Endothelial cell of umbilical vein (primary cell): ENCODE measurements at regions not wholly inside any gene's neighbourhood (a gene's known extent, or its start where the extent isn't known, plus 50 kb on each side); places are given as distances from the start of the nearest gene placed in this dataset.

ENCODE experiments used
- BruUV-seq: library from RNA; stranded (reverse); fragments of 400-500 nt; replicated peaks from 2 replicates; lab custom pipeline; 2021; lab: Mats Ljungman, UMichigan
- CTCF ChIA-PET: fragments of 300-600, 350-600 bp; sonication (Branson Sonifier 250); formaldehyde crosslinking; loops from one replicate; lab custom pipeline; 2021; ENCODE audit warnings: antibody characterized with exemption, inconsistent platforms; lab: Charles Lee
- POLR2A ChIA-PET: fragments of 300-600, 350-600 bp; sonication (Branson Sonifier 250); formaldehyde crosslinking; loops from one replicate; lab custom pipeline; 2021; ENCODE audit warnings: antibody characterized with exemption, inconsistent platforms; lab: Charles Lee
- DNase-seq: peaks from one replicate; pipeline ENCODE4 v3.0.0-alpha.2; 2011; ENCODE audit warnings: low read depth, low spot score
- FAIRE-seq: peaks from 2 replicates; lab custom pipeline; 2011; peaks lifted over from hg19 to GRCh38; lab: Jason Lieb, UNC
- H2AFZ ChIP-seq: 2 replicates; pipeline ENCODE4 v1.6.0; 2012; ENCODE audit warnings: low read depth, low read length, control low read depth, inconsistent platforms
- H3K27ac ChIP-seq: 2 replicates; pipeline ENCODE4 v1.5.1; 2011; ENCODE audit warnings: low read depth, mild to moderate bottlenecking, control low read depth, low read length, moderate library complexity; ENCODE audit not compliant: insufficient read depth
- H3K27me3 ChIP-seq, 2 experiments: 2 replicates each; pipeline versions ENCODE4 v1.6.0 to v1.6.1; 2011; ENCODE audit warnings: low read length in 2 of 2, mixed read lengths in 1 of 2; ENCODE audit not compliant: control insufficient read depth in 2 of 2, insufficient read depth in 2 of 2
- H3K36me3 ChIP-seq, 2 experiments: 2 replicates in 1 of 2; 3 replicates in 1 of 2; pipeline ENCODE4 v1.5.1; 2011; ENCODE audit warnings: low read length in 2 of 2, mild to moderate bottlenecking in 1 of 2, moderate library complexity in 1 of 2; ENCODE audit not compliant: control insufficient read depth in 2 of 2, insufficient read depth in 2 of 2; ENCODE audit errors: extremely low read depth in 1 of 2
- H3K4me1 ChIP-seq: 3 replicates; pipeline ENCODE4 v1.5.1; 2011; ENCODE audit warnings: mild to moderate bottlenecking, low read length; ENCODE audit not compliant: control insufficient read depth, insufficient read depth; ENCODE audit errors: extremely low read depth
- H3K4me2 ChIP-seq: 2 replicates; pipeline ENCODE4 v1.6.1; 2011; ENCODE audit warnings: low read length, control low read depth, mixed read lengths; ENCODE audit not compliant: insufficient read depth
- H3K4me3 ChIP-seq, 3 experiments: fragments of 200-600 bp in 1 of 3; sonication (generic), shearing (Covaris generic) in 1 of 3; replicated peaks in 1 of 3; 2 replicates each; pipeline ENCODE4 v1.5.1; 2011 to 2016; ENCODE audit warnings: control low read depth in 3 of 3, low read length in 3 of 3, mild to moderate bottlenecking in 2 of 3, inconsistent platforms in 1 of 3, low read depth in 1 of 3, moderate library complexity in 1 of 3; ENCODE audit not compliant: insufficient read depth in 1 of 3
- H3K79me2 ChIP-seq: 2 replicates; pipeline ENCODE4 v1.6.0; 2012; ENCODE audit warnings: low read length, inconsistent platforms; ENCODE audit not compliant: control insufficient read depth, insufficient read depth
- H3K9ac ChIP-seq: replicated peaks from 2 replicates; pipeline ENCODE3; 2011; ENCODE audit warnings: low read length, control low read depth; ENCODE audit not compliant: insufficient read depth; ENCODE audit errors: extremely low read depth
- H3K9me1 ChIP-seq: replicated peaks from 3 replicates; pipeline ENCODE4 v1.6.0; 2011; ENCODE audit warnings: mild to moderate bottlenecking, low read length; ENCODE audit not compliant: control insufficient read depth, insufficient read depth; ENCODE audit errors: extremely low read depth
- H3K9me3 ChIP-seq: replicated peaks from 2 replicates; pipeline ENCODE4 v1.5.1; 2012; ENCODE audit warnings: low read length, inconsistent platforms; ENCODE audit not compliant: control insufficient read depth, insufficient read depth
- H4K20me1 ChIP-seq: replicated peaks from 2 replicates; pipeline ENCODE3; 2011; ENCODE audit warnings: mild to moderate bottlenecking, low read length; ENCODE audit not compliant: control insufficient read depth, insufficient read depth; ENCODE audit errors: extremely low read depth
- CTCF ChIP-seq, 2 donors: IDR thresholded peaks; 1 replicate in 1 of 2; 2 replicates in 1 of 2; pipeline ENCODE4 v1.5.1; 2011; ENCODE audit warnings: low read length in 2 of 2, mild to moderate bottlenecking in 2 of 2, moderate library complexity in 2 of 2, control low read depth in 1 of 2, inconsistent platforms in 1 of 2, low read depth in 1 of 2; ENCODE audit not compliant: insufficient read depth in 1 of 2; ENCODE audit errors: extremely low read depth in 1 of 2
- EZH2 ChIP-seq: IDR thresholded peaks from 2 replicates; pipeline ENCODE4 v1.6.1; 2012; ENCODE audit warnings: borderline replicate concordance, low read depth, mild to moderate bottlenecking, moderate library complexity, low read length, inconsistent platforms; ENCODE audit not compliant: severe bottlenecking
- FOS ChIP-seq: IDR thresholded peaks from 2 replicates; pipeline ENCODE4 v1.6.1; 2011; ENCODE audit warnings: mild to moderate bottlenecking, low read length, moderate library complexity, borderline replicate concordance; ENCODE audit not compliant: insufficient read depth
- GATA2 ChIP-seq: IDR thresholded peaks from 2 replicates; pipeline ENCODE4 v1.7.0; 2011; ENCODE audit warnings: low read depth, mild to moderate bottlenecking, moderate library complexity, mixed read lengths, low read length; ENCODE audit not compliant: insufficient read length, insufficient read depth
- JUN ChIP-seq: IDR thresholded peaks from 2 replicates; pipeline ENCODE4 v1.6.1; 2011; ENCODE audit warnings: borderline replicate concordance, low read depth; ENCODE audit not compliant: insufficient read length, insufficient read depth
- MAX ChIP-seq: IDR thresholded peaks from 2 replicates; pipeline ENCODE4 v1.6.1; 2011; ENCODE audit not compliant: insufficient read depth, insufficient read length
- POLR2A ChIP-seq: IDR thresholded peaks from 2 replicates; pipeline ENCODE4 v1.6.1; 2012; ENCODE audit warnings: low read depth, mild to moderate bottlenecking, control low read depth, low read length
- POLR2AphosphoS5 ChIP-seq: IDR thresholded peaks from 2 replicates; pipeline ENCODE4 v1.6.1; 2012; ENCODE audit warnings: low read depth, mild to moderate bottlenecking, control low read depth, low read length, moderate library complexity; ENCODE audit not compliant: insufficient read depth
- dilution Hi-C: fragments of 300-500 bp; cut with MboI; formaldehyde crosslinking; loops from one replicate; pipeline ENCODE4 v1.15.0; 2019; ENCODE audit warnings: low sequenced_read_pairs; ENCODE audit not compliant: extremely low pct_ligation_motif_present
- intact Hi-C: fragments of 100-400 bp; cut with micrococcal nuclease; formaldehyde crosslinking; loops from one replicate; pipeline ENCODE4 v1.10.0; 2022

- Histone ChIP-seq H3K79me2 (no peaks in the 10 kb centered on the region), H2AFZ (no peak overlapping the region), H3K27ac (no peak overlapping the region), H3K9ac (no peak overlapping the region), H3K4me1 (no peaks in the 10 kb centered on the region), H3K27me3 (no peaks in the 10 kb centered on the region), H3K9me1 (no peaks in the 10 kb centered on the region), H3K4me2 (no peak overlapping the region), H3K36me3 (no peaks in the 10 kb centered on the region), H3K4me3 (no peak overlapping the region), H3K9me3 (no peaks in the 10 kb centered on the region), H4K20me1 (no peaks in the 10 kb centered on the region)
- intact Hi-C loops (no loop called here), dilution Hi-C loops (no loop called here)
- FAIRE-seq (no peak), DNase-seq (no peak)
- BruUV-seq, result no TSS peak
- TF ChIP-seq JUN, result no peak
- TF ChIP-seq GATA2, result no peak
- no peak for TF ChIP-seq POLR2AphosphoS5
- TF ChIP-seq MAX, result no peak
- no peak for TF ChIP-seq FOS
- CTCF ChIA-PET, result no interaction called here
- POLR2A ChIA-PET, result no interaction called here
These were observed 606.0 kb downstream of the INHBA start for GRCh38 chr7:41096917-41097316.

GRCh38 chr7:41093141-41093540 is 609.7 kb downstream of the INHBA start:
- no peak overlapping the region for H3K4me3 ChIP-seq
- DNase-seq (no peak), FAIRE-seq (no peak)
- ChIA-PET CTCF (interaction anchor here (1.4 kb wide), 1 partner anchor 10 kb away, joined by 4 read pairs; no protein-coding TSS in a partner anchor), POLR2A (no interaction called here)
- dilution Hi-C loops, result no loop called here
- no peaks in the 10 kb centered on the region for H3K9me3 ChIP-seq
- no peaks in the 10 kb centered on the region for H3K79me2 ChIP-seq
- intact Hi-C loops, result no loop called here
- H3K36me3 ChIP-seq, result no peaks in the 10 kb centered on the region
- H3K27me3 ChIP-seq, result no peaks in the 10 kb centered on the region
- H3K27ac ChIP-seq, result no peak overlapping the region
- BruUV-seq, result no TSS peak
- no peaks in the 10 kb centered on the region for H3K9me1 ChIP-seq
- TF ChIP-seq CTCF (IDR thresholded peaks at IDR 0.05; ENCODE audit: extremely low read depth in 1 of 2, insufficient read depth in 1 of 2, low read depth in 1 of 2, low read length in 2 of 2) (no peak), EZH2 (no peak), MAX (no peak), POLR2A (no peak)
- no peaks in the 10 kb centered on the region for H4K20me1 ChIP-seq
- no peak overlapping the region for H3K9ac ChIP-seq
- H2AFZ ChIP-seq, result no peak overlapping the region
- H3K4me2 ChIP-seq, result no peak overlapping the region
- no peaks in the 10 kb centered on the region for H3K4me1 ChIP-seq
